Nephron progenitor cell (in vitro differentiated cells): ENCODE measurements at regions not wholly inside any gene's neighbourhood (a gene's known extent, or its start where the extent isn't known, plus 50 kb on each side); places are given as distances from the start of the nearest gene placed in this dataset.

Source experiments
- DNase-seq: peaks from one replicate; pipeline ENCODE4 v3.0.0; 2021
- H3K27ac Mint-ChIP-seq: 2 replicates; pipeline ENCODE4 v1.8.0; 2021; ENCODE audit warnings: mild to moderate bottlenecking, moderate library complexity, mixed read lengths
- H3K27me3 Mint-ChIP-seq: 2 replicates; pipeline ENCODE4 v1.8.0; 2021; ENCODE audit warnings: mild to moderate bottlenecking, low read depth, mixed read lengths; ENCODE audit not compliant: poor library complexity
- H3K36me3 Mint-ChIP-seq: 2 replicates; pipeline ENCODE4 v1.8.0; 2021; ENCODE audit warnings: low read depth, mixed read lengths
- H3K4me1 Mint-ChIP-seq: 2 replicates; pipeline ENCODE4 v1.8.0; 2021; ENCODE audit warnings: mixed read lengths
- H3K4me3 Mint-ChIP-seq: 2 replicates; pipeline ENCODE4 v1.8.0; 2021; ENCODE audit warnings: mild to moderate bottlenecking, moderate library complexity, mixed read lengths
- H3K9me3 Mint-ChIP-seq: 2 replicates; pipeline ENCODE4 v1.8.0; 2021; ENCODE audit warnings: mild to moderate bottlenecking, moderate library complexity, mixed read lengths
- CTCF ChIP-seq: fragments of 200-600 bp; sonication (generic); IDR thresholded peaks from 2 replicates; pipeline ENCODE4 v1.5.0; 2021; ENCODE audit warnings: antibody characterized with exemption

DNA sequence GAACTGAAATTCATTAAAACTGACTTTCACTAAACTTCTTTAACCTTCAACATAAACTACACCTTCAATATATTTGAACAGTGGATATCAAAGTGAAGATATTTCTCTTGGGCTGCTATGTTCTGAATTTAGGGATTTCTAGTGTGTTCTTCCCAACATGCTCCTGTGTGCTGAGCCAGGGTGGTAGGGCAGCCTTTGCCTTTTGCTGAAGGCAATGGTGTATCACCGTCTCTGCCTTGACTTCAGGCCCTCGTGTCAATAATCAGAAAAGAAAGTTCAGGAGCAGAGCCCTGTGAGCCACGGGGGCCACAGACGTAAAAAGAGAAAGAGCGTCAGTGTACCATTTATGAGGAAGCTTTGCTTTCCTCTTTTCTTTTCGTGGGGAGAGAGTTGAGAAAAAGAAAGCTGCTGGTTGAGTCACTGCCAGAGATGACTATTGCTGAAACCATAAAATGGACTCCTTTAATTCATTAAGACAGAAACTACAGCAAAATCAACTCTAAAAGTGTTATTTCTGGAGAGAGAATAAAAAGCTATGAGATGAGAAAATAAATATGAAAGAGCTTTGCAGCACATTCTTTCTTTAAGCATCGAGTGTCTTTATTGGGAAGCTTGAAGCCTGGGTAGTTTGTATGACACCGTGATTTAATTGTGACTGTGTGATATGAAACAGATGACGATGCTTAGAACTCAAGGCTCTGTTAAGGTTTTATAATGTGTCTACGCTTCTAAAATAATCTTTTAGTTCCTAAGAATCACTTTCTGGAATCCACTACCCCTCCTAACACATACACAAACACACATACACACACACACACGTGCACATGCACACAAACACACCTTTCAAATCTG is 271.8 kb upstream of the MTNR1B start:
- DNase-seq: no peak
- no peak for TF ChIP-seq CTCF
- H3K27ac Mint-ChIP-seq: peak overlapping the region; percentile 49
- H3K4me1 Mint-ChIP-seq: peaks cover 40% of the 10 kb centered on the region
- H3K36me3 Mint-ChIP-seq: peaks cover 21% of the 10 kb centered on the region
- H3K27me3 Mint-ChIP-seq: peaks cover 3% of the 10 kb centered on the region
- no peak overlapping the region for H3K4me3 Mint-ChIP-seq
- H3K9me3 Mint-ChIP-seq: no peaks in the 10 kb centered on the region

GRCh38 chr11:92698742-92699141 is 270.7 kb upstream of the MTNR1B start:
- TF ChIP-seq CTCF: no peak
- H3K27ac Mint-ChIP-seq: no peak overlapping the region
- no peaks in the 10 kb centered on the region for H3K9me3 Mint-ChIP-seq
- peaks cover 25% of the 10 kb centered on the region for H3K36me3 Mint-ChIP-seq
- no peak overlapping the region for H3K4me3 Mint-ChIP-seq
- peaks cover 3% of the 10 kb centered on the region for H3K27me3 Mint-ChIP-seq
- DNase-seq: no peak
- H3K4me1 Mint-ChIP-seq: peaks cover 38% of the 10 kb centered on the region

- DNase-seq: no peak
- no peak overlapping the region for H3K27ac Mint-ChIP-seq
- peaks cover 17% of the 10 kb centered on the region for H3K4me1 Mint-ChIP-seq
- no peak overlapping the region for H3K4me3 Mint-ChIP-seq
- peaks cover 6% of the 10 kb centered on the region for H3K27me3 Mint-ChIP-seq
- TF ChIP-seq CTCF: no peak
- H3K9me3 Mint-ChIP-seq: peaks cover 17% of the 10 kb centered on the region
- peaks cover 41% of the 10 kb centered on the region for H3K36me3 Mint-ChIP-seq
Observed at GRCh38 chr11:92702037-92702804, 267.2 kb upstream of the MTNR1B start.

GRCh38 chr11:92702805-92703448 is 266.5 kb upstream of the MTNR1B start:
- Mint-ChIP-seq H3K27me3 (peaks cover 3% of the 10 kb centered on the region), H3K27ac (no peak overlapping the region), H3K9me3 (peaks cover 17% of the 10 kb centered on the region), H3K4me3 (no peak overlapping the region), H3K36me3 (peaks cover 36% of the 10 kb centered on the region), H3K4me1 (peaks cover 17% of the 10 kb centered on the region)
- no peak for TF ChIP-seq CTCF
- no peak for DNase-seq

DNA sequence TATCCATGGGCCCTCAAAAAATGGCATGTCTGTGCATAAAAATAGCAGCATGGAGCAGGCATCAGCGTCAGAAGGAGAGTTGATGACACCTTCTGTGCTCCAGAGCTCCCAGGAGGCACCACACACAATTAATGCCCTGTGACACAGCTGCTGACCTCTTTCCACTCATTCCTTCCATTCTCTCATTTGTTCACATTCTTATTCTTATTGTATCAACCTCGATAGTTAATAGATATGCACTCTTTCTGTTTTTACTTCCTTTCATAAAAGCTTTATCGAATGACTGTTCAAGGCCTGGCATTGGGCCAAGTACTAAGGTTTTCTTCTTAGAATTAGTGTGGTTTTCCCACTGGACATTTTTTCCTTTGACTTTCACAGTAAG is 266.0 kb upstream of the MTNR1B start:
- no peak for DNase-seq
- Mint-ChIP-seq H3K9me3 (peaks cover 17% of the 10 kb centered on the region), H3K4me3 (no peak overlapping the region), H3K27ac (no peak overlapping the region), H3K4me1 (peaks cover 17% of the 10 kb centered on the region), H3K36me3 (peaks cover 36% of the 10 kb centered on the region), H3K27me3 (peaks cover 3% of the 10 kb centered on the region)
- no peak for TF ChIP-seq CTCF
